SK-N-SH (cell line): ENCODE measurements at regions not wholly inside any gene's neighbourhood (a gene's known extent, or its start where the extent isn't known, plus 50 kb on each side); places are given as distances from the start of the nearest gene placed in this dataset.

Experiments used
- CTCF ChIA-PET: fragments of 300-600, 350-600 bp; formaldehyde crosslinking; extraction: SDS; loops from one replicate; lab custom pipeline; 2021; lab: Yijun Ruan, JAX
- POLR2A ChIA-PET: fragments of 350-600 bp; sonication (Branson Sonifier 250); formaldehyde crosslinking; extraction: SDS; loops from one replicate; lab custom pipeline; 2020; ENCODE audit warnings: antibody characterized with exemption, inconsistent platforms; lab: Yijun Ruan, JAX
- DNase-seq: peaks from one replicate; pipeline ENCODE4 v3.0.0; 2012
- H2AFZ ChIP-seq: fragments of 200-600 bp; sonication (generic); 2 replicates; pipeline ENCODE4 v1.8.1; 2016; ENCODE audit warnings: antibody characterized with exemption, mild to moderate bottlenecking, low read depth
- H3F3A ChIP-seq: fragments of 200-600 bp; sonication (generic); replicated peaks from 2 replicates; pipeline ENCODE3; 2016; ENCODE audit warnings: antibody characterized with exemption, mild to moderate bottlenecking; ENCODE audit not compliant: insufficient read depth
- H3K27ac ChIP-seq, 2 experiments: fragments of 200-500 bp in 1 of 2; fragments of 200-600 bp in 1 of 2; sonication (Bioruptor generic) in 1 of 2; sonication (generic), shearing (Covaris generic) in 1 of 2; 2 replicates each; pipeline versions ENCODE4 v1.5.1 to v1.6.1; 2014 to 2016; ENCODE audit warnings: low read depth in 2 of 2, inconsistent platforms in 1 of 2, low read length in 1 of 2, mild to moderate bottlenecking in 1 of 2, mixed read lengths in 1 of 2
- H3K27me3 ChIP-seq: fragments of 200-600 bp; sonication (generic), shearing (Covaris generic); 2 replicates; pipeline ENCODE4 v1.6.1; 2016; ENCODE audit warnings: mixed run types; ENCODE audit not compliant: insufficient read depth
- H3K36me3 ChIP-seq, 2 experiments: fragments of 200-500 bp in 1 of 2; fragments of 200-600 bp in 1 of 2; sonication (Bioruptor generic) in 1 of 2; sonication (generic) in 1 of 2; replicated peaks in 1 of 2; 2 replicates each; pipeline versions ENCODE3 to v1.5.1; 2014 to 2016; ENCODE audit warnings: low read length in 1 of 2, mild to moderate bottlenecking in 1 of 2; ENCODE audit not compliant: insufficient read depth in 2 of 2, control insufficient read depth in 1 of 2
- H3K4me1 ChIP-seq, 2 experiments: fragments of 200-500 bp in 1 of 2; fragments of 200-600 bp in 1 of 2; sonication (Bioruptor generic) in 1 of 2; sonication (generic), shearing (Covaris generic) in 1 of 2; 2 replicates each; pipeline versions ENCODE4 v1.5.1 to v1.6.1; 2014 to 2016; ENCODE audit warnings: low read depth in 1 of 2, low read length in 1 of 2, mixed run types in 1 of 2; ENCODE audit not compliant: insufficient read depth in 2 of 2, control insufficient read depth in 1 of 2
- H3K4me2 ChIP-seq: fragments of 200-600 bp; sonication (generic), shearing (Covaris generic); 2 replicates; pipeline ENCODE4 v1.6.1; 2017; ENCODE audit warnings: mixed run types
- H3K4me3 ChIP-seq, 2 experiments: fragments of 200-500 bp in 1 of 2; fragments of 200-600 bp in 1 of 2; sonication (Bioruptor generic) in 1 of 2; sonication (generic), shearing (Covaris generic) in 1 of 2; 2 replicates each; pipeline versions ENCODE4 v1.5.1 to v1.8.1; 2014 to 2016; ENCODE audit warnings: low read depth in 2 of 2, inconsistent platforms in 1 of 2, low read length in 1 of 2, mild to moderate bottlenecking in 1 of 2, mixed read lengths in 1 of 2, moderate library complexity in 1 of 2
- H3K79me2 ChIP-seq: fragments of 200-600 bp; sonication (generic); 2 replicates; pipeline ENCODE4 v1.8.1; 2017; ENCODE audit warnings: mild to moderate bottlenecking; ENCODE audit not compliant: insufficient read depth
- H3K9ac ChIP-seq: fragments of 200-600 bp; sonication (generic); 2 replicates; pipeline ENCODE4 v1.6.1; 2017; ENCODE audit warnings: mixed run types
- H3K9me2 ChIP-seq: fragments of 200-600 bp; sonication (generic); 2 replicates; pipeline ENCODE4 v1.6.1; 2017; ENCODE audit warnings: mixed run types
- H3K9me3 ChIP-seq: fragments of 200-600 bp; sonication (generic); 2 replicates; pipeline ENCODE4 v1.6.1; 2017; ENCODE audit warnings: mixed run types, mild to moderate bottlenecking, moderate library complexity
- H4K20me1 ChIP-seq: fragments of 200-600 bp; sonication (generic); 2 replicates; pipeline ENCODE4 v1.6.1; 2017; ENCODE audit warnings: mild to moderate bottlenecking, mixed run types; ENCODE audit not compliant: insufficient read depth
- CHD2 ChIP-seq: fragments of 150-350 bp; IDR thresholded peaks from 2 replicates; pipeline ENCODE4 v1.6.1; 2018; ENCODE audit warnings: low read length; ENCODE audit not compliant: partially characterized antibody
- ELF1 ChIP-seq: IDR thresholded peaks from 2 replicates; pipeline ENCODE4 v1.4.0; 2012
- EP300 ChIP-seq, 2 experiments: IDR thresholded peaks; 2 replicates each; pipeline versions ENCODE4 v1.4.0 to v1.6.1; 2012; ENCODE audit warnings: borderline replicate concordance in 1 of 2, low read depth in 1 of 2, low read length in 1 of 2
- EZH2phosphoT487 ChIP-seq: fragments of 200-600 bp; sonication (generic); IDR thresholded peaks from 2 replicates; pipeline ENCODE4 v1.6.1; 2017; ENCODE audit warnings: low read depth, mixed run types, mild to moderate bottlenecking, antibody characterized with exemption, moderate library complexity, borderline replicate concordance
- FOSL2 ChIP-seq: IDR thresholded peaks from 2 replicates; pipeline ENCODE4 v1.4.0; 2012; ENCODE audit warnings: low read depth, mild to moderate bottlenecking, moderate library complexity, borderline replicate concordance
- FOXJ3 ChIP-seq: sonication (generic); formaldehyde crosslinking; IDR thresholded peaks from 2 replicates; pipeline ENCODE4 v1.5.1; 2020; ENCODE audit warnings: mild to moderate bottlenecking, missing genetic modification reagents
- FOXM1 ChIP-seq: IDR thresholded peaks from 2 replicates; pipeline ENCODE4 v1.4.0; 2012; ENCODE audit warnings: low read depth, mild to moderate bottlenecking
- GATA2 ChIP-seq: sonication (generic); formaldehyde crosslinking; IDR thresholded peaks from 2 replicates; pipeline ENCODE4 v1.5.0; 2020; ENCODE audit warnings: mild to moderate bottlenecking, missing genetic modification reagents
- JUND ChIP-seq: IDR thresholded peaks from 2 replicates; pipeline ENCODE4 v1.4.0; 2012
- MEF2A ChIP-seq: IDR thresholded peaks from 2 replicates; pipeline ENCODE4 v1.4.0; 2012; ENCODE audit warnings: low read depth, borderline replicate concordance
- MXI1 ChIP-seq: IDR thresholded peaks from 2 replicates; pipeline ENCODE4 v1.6.1; 2012; ENCODE audit warnings: mild to moderate bottlenecking, low read depth, low read length, improper control_type of control experiment
- NFIC ChIP-seq: IDR thresholded peaks from 2 replicates; pipeline ENCODE4 v1.4.0; 2012; ENCODE audit warnings: borderline replicate concordance
- POLR2AphosphoS5 ChIP-seq: IDR thresholded peaks from 2 replicates; pipeline ENCODE4 v1.6.1; 2012; ENCODE audit warnings: low read depth, low read length
- RXRA ChIP-seq: IDR thresholded peaks from 2 replicates; pipeline ENCODE4 v1.4.0; 2012; ENCODE audit warnings: low read depth, mild to moderate bottlenecking, borderline replicate concordance
- TEAD4 ChIP-seq: IDR thresholded peaks from 2 replicates; pipeline ENCODE4 v1.4.0; 2012; ENCODE audit warnings: mild to moderate bottlenecking, borderline replicate concordance; ENCODE audit not compliant: insufficient read depth
- WGBS: methylation state at CpG from one replicate; pipeline ENCODE4 v1.1.6; 2017; ENCODE audit warnings: low lambda C conversion rate; 5-methylcytosine and 5-hydroxymethylcytosine counted together
- TF ChIP-seq, protein P1 (sequence below): IDR thresholded peaks from 2 replicates; pipeline ENCODE4 v1.6.1; 2012; ENCODE audit warnings: mild to moderate bottlenecking, low read depth, low read length, moderate library complexity
- TF ChIP-seq, protein P2 (sequence below): fragments of 150-350 bp; IDR thresholded peaks from 2 replicates; pipeline ENCODE4 v1.6.1; 2017; ENCODE audit warnings: antibody characterized with exemption, low read length, low read depth, borderline replicate concordance
- TF ChIP-seq, protein P3 (sequence below): IDR thresholded peaks from 2 replicates; pipeline ENCODE4 v1.4.0; 2012; ENCODE audit warnings: low read depth
- TF ChIP-seq, protein P4 (sequence below): IDR thresholded peaks from 2 replicates; pipeline ENCODE4; 2012
- TF ChIP-seq, protein P5 (sequence below): fragments of 150-350 bp; IDR thresholded peaks from 2 replicates; pipeline ENCODE4 v1.6.1; 2016; ENCODE audit warnings: mild to moderate bottlenecking, low read depth, low read length
- TF ChIP-seq, protein P6 (sequence below): IDR thresholded peaks from 2 replicates; pipeline ENCODE4 v1.4.0; 2012; ENCODE audit warnings: low read depth, borderline replicate concordance
- TF ChIP-seq, protein P7 (sequence below): IDR thresholded peaks from 2 replicates; pipeline ENCODE4 v1.4.0; 2012; ENCODE audit warnings: low read depth, borderline replicate concordance

DNA sequence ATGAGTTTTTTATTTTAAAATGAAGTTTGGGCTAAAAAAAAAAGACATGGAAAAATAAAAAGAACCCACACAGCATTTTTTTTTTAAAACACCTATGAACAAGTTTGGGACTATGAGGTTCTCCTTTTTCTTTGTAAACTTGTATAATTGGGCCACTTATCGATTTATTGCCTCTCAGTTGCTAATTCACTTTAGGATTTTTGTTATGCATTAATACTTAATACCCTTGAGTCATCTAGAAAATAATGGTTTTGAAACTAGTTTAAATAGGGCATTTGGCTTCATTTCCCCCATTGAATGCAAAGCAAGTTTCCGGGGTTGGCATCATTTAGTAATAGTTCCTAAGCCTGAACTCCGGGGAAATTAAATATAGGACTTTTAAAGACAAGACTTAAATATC is 312.8 kb upstream of the RGS6 start (continued):
- TF ChIP-seq, protein P1, sequence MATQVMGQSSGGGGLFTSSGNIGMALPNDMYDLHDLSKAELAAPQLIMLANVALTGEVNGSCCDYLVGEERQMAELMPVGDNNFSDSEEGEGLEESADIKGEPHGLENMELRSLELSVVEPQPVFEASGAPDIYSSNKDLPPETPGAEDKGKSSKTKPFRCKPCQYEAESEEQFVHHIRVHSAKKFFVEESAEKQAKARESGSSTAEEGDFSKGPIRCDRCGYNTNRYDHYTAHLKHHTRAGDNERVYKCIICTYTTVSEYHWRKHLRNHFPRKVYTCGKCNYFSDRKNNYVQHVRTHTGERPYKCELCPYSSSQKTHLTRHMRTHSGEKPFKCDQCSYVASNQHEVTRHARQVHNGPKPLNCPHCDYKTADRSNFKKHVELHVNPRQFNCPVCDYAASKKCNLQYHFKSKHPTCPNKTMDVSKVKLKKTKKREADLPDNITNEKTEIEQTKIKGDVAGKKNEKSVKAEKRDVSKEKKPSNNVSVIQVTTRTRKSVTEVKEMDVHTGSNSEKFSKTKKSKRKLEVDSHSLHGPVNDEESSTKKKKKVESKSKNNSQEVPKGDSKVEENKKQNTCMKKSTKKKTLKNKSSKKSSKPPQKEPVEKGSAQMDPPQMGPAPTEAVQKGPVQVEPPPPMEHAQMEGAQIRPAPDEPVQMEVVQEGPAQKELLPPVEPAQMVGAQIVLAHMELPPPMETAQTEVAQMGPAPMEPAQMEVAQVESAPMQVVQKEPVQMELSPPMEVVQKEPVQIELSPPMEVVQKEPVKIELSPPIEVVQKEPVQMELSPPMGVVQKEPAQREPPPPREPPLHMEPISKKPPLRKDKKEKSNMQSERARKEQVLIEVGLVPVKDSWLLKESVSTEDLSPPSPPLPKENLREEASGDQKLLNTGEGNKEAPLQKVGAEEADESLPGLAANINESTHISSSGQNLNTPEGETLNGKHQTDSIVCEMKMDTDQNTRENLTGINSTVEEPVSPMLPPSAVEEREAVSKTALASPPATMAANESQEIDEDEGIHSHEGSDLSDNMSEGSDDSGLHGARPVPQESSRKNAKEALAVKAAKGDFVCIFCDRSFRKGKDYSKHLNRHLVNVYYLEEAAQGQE, result no peak
- TF ChIP-seq CHD2, result no peak
- TF ChIP-seq EZH2phosphoT487, result no peak
- TF ChIP-seq, protein P2, sequence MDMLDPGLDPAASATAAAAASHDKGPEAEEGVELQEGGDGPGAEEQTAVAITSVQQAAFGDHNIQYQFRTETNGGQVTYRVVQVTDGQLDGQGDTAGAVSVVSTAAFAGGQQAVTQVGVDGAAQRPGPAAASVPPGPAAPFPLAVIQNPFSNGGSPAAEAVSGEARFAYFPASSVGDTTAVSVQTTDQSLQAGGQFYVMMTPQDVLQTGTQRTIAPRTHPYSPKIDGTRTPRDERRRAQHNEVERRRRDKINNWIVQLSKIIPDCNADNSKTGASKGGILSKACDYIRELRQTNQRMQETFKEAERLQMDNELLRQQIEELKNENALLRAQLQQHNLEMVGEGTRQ, result no peak
- no peak for TF ChIP-seq MXI1
- TF ChIP-seq RXRA, result no peak
- TF ChIP-seq, all 33 proteins: peak for 0

DNA sequence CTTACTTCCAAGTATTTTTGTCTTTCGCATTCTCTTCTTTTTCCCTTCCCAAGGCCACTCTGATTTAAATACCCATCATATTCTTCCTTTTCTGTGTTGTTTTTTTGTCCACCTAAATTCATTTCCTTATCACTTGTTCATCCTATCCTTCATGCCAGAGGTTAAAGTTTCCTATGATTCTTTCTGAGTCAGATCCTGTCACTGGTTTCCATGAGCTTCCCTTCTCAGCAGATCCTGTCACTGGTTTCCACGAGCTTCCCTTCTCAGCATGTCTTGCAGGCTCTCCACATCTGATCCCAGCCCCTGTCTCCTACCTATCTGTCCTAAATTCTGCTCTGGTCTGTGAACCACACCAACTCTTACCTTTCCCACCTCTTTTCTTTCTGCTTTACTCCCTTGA is 311.8 kb upstream of the RGS6 start:
- peak overlapping the region in 1 of 2 experiments; percentile 70; a peak in 2 of 4 replicates for H3K27ac ChIP-seq
- ChIA-PET POLR2A (no interaction called here), CTCF (interaction anchor here (1.1 kb wide), 1 partner anchor 133 kb away, joined by 3 read pairs; no protein-coding TSS in a partner anchor)
- TF ChIP-seq GATA2 (CRISPR knock-in tag), result no peak
- TF ChIP-seq EP300 (IDR thresholded peaks at IDR 0.05; ENCODE audit: borderline replicate concordance in 1 of 2, low read depth in 1 of 2, low read length in 1 of 2), result no peak
- TF ChIP-seq, protein P3, sequence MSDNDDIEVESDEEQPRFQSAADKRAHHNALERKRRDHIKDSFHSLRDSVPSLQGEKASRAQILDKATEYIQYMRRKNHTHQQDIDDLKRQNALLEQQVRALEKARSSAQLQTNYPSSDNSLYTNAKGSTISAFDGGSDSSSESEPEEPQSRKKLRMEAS, result no peak
- peak; percentile 47 for TF ChIP-seq JUND
- no peak for TF ChIP-seq ELF1
- TF ChIP-seq, protein P4, sequence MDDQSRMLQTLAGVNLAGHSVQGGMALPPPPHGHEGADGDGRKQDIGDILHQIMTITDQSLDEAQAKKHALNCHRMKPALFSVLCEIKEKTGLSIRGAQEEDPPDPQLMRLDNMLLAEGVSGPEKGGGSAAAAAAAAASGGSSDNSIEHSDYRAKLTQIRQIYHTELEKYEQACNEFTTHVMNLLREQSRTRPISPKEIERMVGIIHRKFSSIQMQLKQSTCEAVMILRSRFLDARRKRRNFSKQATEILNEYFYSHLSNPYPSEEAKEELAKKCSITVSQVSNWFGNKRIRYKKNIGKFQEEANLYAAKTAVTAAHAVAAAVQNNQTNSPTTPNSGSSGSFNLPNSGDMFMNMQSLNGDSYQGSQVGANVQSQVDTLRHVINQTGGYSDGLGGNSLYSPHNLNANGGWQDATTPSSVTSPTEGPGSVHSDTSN, result peak; percentile 26; the same call in 1 of the 2 replicates
- TF ChIP-seq FOSL2, result peak; percentile 45; the same call in 1 of the 2 replicates
- no peak for TF ChIP-seq FOXM1
- no peak for TF ChIP-seq FOXJ3
- TF ChIP-seq TEAD4, result no peak
- no peak for TF ChIP-seq MXI1
- TF ChIP-seq NFIC, result 0 out of 2 replicates have a peak, but pooled peaks have one; percentile 11
- TF ChIP-seq, protein P5, sequence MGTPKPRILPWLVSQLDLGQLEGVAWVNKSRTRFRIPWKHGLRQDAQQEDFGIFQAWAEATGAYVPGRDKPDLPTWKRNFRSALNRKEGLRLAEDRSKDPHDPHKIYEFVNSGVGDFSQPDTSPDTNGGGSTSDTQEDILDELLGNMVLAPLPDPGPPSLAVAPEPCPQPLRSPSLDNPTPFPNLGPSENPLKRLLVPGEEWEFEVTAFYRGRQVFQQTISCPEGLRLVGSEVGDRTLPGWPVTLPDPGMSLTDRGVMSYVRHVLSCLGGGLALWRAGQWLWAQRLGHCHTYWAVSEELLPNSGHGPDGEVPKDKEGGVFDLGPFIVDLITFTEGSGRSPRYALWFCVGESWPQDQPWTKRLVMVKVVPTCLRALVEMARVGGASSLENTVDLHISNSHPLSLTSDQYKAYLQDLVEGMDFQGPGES, result no peak
- TF ChIP-seq MEF2A, result no peak
- no peak for TF ChIP-seq POLR2AphosphoS5
- TF ChIP-seq, protein P6, sequence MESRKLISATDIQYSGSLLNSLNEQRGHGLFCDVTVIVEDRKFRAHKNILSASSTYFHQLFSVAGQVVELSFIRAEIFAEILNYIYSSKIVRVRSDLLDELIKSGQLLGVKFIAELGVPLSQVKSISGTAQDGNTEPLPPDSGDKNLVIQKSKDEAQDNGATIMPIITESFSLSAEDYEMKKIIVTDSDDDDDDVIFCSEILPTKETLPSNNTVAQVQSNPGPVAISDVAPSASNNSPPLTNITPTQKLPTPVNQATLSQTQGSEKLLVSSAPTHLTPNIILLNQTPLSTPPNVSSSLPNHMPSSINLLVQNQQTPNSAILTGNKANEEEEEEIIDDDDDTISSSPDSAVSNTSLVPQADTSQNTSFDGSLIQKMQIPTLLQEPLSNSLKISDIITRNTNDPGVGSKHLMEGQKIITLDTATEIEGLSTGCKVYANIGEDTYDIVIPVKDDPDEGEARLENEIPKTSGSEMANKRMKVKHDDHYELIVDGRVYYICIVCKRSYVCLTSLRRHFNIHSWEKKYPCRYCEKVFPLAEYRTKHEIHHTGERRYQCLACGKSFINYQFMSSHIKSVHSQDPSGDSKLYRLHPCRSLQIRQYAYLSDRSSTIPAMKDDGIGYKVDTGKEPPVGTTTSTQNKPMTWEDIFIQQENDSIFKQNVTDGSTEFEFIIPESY, result no peak
- no peak for TF ChIP-seq EZH2phosphoT487
- no peak for TF ChIP-seq RXRA
- TF ChIP-seq, protein P7, sequence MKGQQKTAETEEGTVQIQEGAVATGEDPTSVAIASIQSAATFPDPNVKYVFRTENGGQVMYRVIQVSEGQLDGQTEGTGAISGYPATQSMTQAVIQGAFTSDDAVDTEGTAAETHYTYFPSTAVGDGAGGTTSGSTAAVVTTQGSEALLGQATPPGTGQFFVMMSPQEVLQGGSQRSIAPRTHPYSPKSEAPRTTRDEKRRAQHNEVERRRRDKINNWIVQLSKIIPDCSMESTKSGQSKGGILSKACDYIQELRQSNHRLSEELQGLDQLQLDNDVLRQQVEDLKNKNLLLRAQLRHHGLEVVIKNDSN, result no peak

More for the DNA sequence above, 311.8 kb upstream of the RGS6 start:
- Histone ChIP-seq H4K20me1 (no peaks in the 10 kb centered on the region), H3F3A (peaks cover 23% of the 10 kb centered on the region), H3K27me3 (no peaks in the 10 kb centered on the region), H3K9ac (no peak overlapping the region), H3K9me2 (no peaks in the 10 kb centered on the region), H3K4me1 (peaks cover 14 to 30% of the 10 kb centered on the region in 2 experiments; a peak in 3 of 4 replicates), H3K4me2 (peak overlapping the region; percentile 51; the same call in 1 of the 2 replicates), H3K79me2 (peaks cover 27% of the 10 kb centered on the region), H3K36me3 (peaks cover 8 to 23% of the 10 kb centered on the region in 2 experiments), H2AFZ (no peak overlapping the region), H3K9me3 (no peaks in the 10 kb centered on the region), H3K4me3 (no peak overlapping the region)
- 58% methylated on average over 2 of the region's 2 CpGs for WGBS
- DNase-seq, result no peak
